Vagina (tissue), 2 donors: ENCODE measurements at regions not wholly inside any gene's neighbourhood (a gene's known extent, or its start where the extent isn't known, plus 50 kb on each side); places are given as distances from the start of the nearest gene placed in this dataset.

ENCODE experiments used
- POLR2A ChIP-seq, 2 donors: fragments of 450-650 bp; IDR thresholded peaks; one replicate each; pipeline ENCODE4 v1.6.1; 2017; ENCODE audit warnings: antibody characterized with exemption in 2 of 2, mild to moderate bottlenecking in 2 of 2, moderate library complexity in 2 of 2
- POLR2AphosphoS5 ChIP-seq, 2 donors: sonication (generic); formaldehyde crosslinking; IDR thresholded peaks; one replicate each; pipeline ENCODE4 v1.9.0; 2017; ENCODE audit warnings: antibody characterized with exemption in 2 of 2, mild to moderate bottlenecking in 2 of 2, low read depth in 1 of 2; ENCODE audit not compliant: insufficient read depth in 1 of 2

GRCh38 chr2:239744706-239745340 is 280.3 kb downstream of the NDUFA10 start:
- TF ChIP-seq POLR2A (IDR thresholded peaks at IDR 0.05), result no peak
- no peak for TF ChIP-seq POLR2AphosphoS5 (IDR thresholded peaks at IDR 0.05; ENCODE audit: insufficient read depth in 1 of 2, low read depth in 1 of 2)
